ENCODE measurements at regions not wholly inside any gene's neighbourhood (a gene's known extent, or its start where the extent isn't known, plus 50 kb on each side); places are given as distances from the start of the nearest gene placed in this dataset.

GRCh38 chr1:21340230-21340945 lies 50.1 kb upstream of the ECE1 start:
- no peak for TF ChIP-seq ZNF596 (tag by site-specific recombination; IDR thresholded peaks at IDR 0.05)
- TF ChIP-seq, protein P1, sequence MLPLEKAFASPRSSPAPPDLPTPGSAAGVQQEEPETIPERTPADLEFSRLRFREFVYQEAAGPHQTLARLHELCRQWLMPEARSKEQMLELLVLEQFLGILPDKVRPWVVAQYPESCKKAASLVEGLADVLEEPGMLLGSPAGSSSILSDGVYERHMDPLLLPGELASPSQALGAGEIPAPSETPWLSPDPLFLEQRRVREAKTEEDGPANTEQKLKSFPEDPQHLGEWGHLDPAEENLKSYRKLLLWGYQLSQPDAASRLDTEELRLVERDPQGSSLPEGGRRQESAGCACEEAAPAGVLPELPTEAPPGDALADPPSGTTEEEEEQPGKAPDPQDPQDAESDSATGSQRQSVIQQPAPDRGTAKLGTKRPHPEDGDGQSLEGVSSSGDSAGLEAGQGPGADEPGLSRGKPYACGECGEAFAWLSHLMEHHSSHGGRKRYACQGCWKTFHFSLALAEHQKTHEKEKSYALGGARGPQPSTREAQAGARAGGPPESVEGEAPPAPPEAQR (tag by site-specific recombination; IDR thresholded peaks at IDR 0.05) = no peak
- no peak for TF ChIP-seq CTCF (tag by site-specific recombination; IDR thresholded peaks at IDR 0.05)
- TF ChIP-seq ZNF174 (tag by site-specific recombination; IDR thresholded peaks at IDR 0.05) = no peak
- TF ChIP-seq TCF7L2 (IDR thresholded peaks at IDR 0.05; ENCODE audit: borderline replicate concordance, low read depth, low read length) = no peak
- no peak for TF ChIP-seq ZNF747 (tag by site-specific recombination; IDR thresholded peaks at IDR 0.05)
- TF ChIP-seq ZNF670 (tag by site-specific recombination; IDR thresholded peaks at IDR 0.05; ENCODE audit: low read depth) = no peak
- TF ChIP-seq ZBTB17 (tag by site-specific recombination; IDR thresholded peaks at IDR 0.05) = no peak
- no peak for TF ChIP-seq ZNF423 (tag by site-specific recombination; IDR thresholded peaks at IDR 0.05)
- TF ChIP-seq BCL11A (tag by site-specific recombination; IDR thresholded peaks at IDR 0.05; ENCODE audit: low read depth) = no peak
- TF ChIP-seq ZNF600 (tag by site-specific recombination; IDR thresholded peaks at IDR 0.05) = no peak

Data from HEK293 (cell line).